ENCODE measurements at regions not wholly inside any gene's neighbourhood (a gene's known extent, or its start where the extent isn't known, plus 50 kb on each side); places are given as distances from the start of the nearest gene placed in this dataset.

- DNase-seq (no peak), ATAC-seq (ENCODE audit: low read depth) (no peak)
- CTCF ChIA-PET, result no interaction called here
- POLR2A ChIA-PET, result no interaction called here
- H3K36me3 Mint-ChIP-seq (ENCODE audit: low read depth), result no peaks in the 10 kb centered on the region
- intact Hi-C loops (cut with micrococcal nuclease), result no loop called here
- TF ChIP-seq CTCF (IDR thresholded peaks at IDR 0.05), result no peak
- H3K27me3 Mint-ChIP-seq, result no peaks in the 10 kb centered on the region
- H3K27ac Mint-ChIP-seq, result no peak overlapping the region
- no peaks in the 10 kb centered on the region for H3K9me3 Mint-ChIP-seq
- H3K4me3 Mint-ChIP-seq, result no peak overlapping the region
- H3K4me1 Mint-ChIP-seq, result no peaks in the 10 kb centered on the region
Measured at GRCh38 chr11:28535677-28536076, 427.5 kb downstream of the METTL15 start.

DNA sequence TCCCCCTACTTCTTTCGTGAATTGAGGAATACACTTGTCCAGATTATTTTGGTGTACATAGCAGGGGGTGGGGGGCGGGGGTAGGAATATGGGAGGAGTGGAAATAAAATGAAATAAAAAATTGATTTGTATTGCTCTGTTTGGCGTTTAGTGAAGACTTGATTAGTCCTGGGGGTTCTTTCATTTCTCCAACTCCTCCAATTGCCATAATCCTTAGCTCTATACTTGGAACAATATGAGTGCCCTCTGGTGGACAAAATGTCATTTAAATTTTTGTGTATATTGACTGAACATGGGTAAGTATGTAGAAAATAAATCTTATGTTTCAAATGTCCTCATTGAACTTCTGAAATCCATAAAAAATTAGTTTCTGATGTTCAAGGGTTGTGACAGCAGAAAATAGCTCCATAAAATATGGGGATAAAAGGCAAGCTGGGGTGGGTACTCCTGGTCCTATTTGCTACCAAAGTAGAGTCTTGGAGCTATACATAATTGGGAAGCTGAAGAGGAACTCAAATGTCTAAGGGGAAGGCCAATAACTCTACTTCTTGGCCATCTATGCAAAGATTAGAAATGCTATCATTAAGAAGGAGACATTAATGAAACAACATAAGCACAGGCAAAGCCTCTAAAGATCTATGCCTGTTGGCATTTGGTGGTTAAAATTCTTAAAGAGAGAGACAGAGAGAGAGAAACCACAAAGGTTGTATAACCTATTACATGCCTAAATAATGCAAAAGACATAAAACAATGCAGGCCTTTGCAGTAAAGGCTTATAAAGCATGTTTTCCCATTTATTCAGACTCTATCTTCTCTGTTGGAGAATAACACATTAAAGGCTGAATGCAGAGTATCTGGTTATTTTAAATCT is 421.6 kb downstream of the METTL15 start:
- no peaks in the 10 kb centered on the region for H3K27me3 Mint-ChIP-seq
- no peaks in the 10 kb centered on the region for H3K36me3 Mint-ChIP-seq (ENCODE audit: low read depth)
- ChIA-PET CTCF (interaction anchor here (0.6 to 4.8 kb wide), 8 partner anchors 9 to 835 kb away, joined by 3 to 50 read pairs (median 4); partner anchors contain the start of gene BDNF), POLR2A (no interaction called here)
- H3K4me3 Mint-ChIP-seq, result no peak overlapping the region
- intact Hi-C loops (cut with micrococcal nuclease), result no loop called here
- peaks cover 3% of the 10 kb centered on the region for H3K9me3 Mint-ChIP-seq
- H3K4me1 Mint-ChIP-seq, result no peaks in the 10 kb centered on the region
- H3K27ac Mint-ChIP-seq, result no peak overlapping the region
- no peak for DNase-seq
- no peak for ATAC-seq (ENCODE audit: low read depth)
- TF ChIP-seq CTCF (IDR thresholded peaks at IDR 0.05), result no peak

- peaks cover 7% of the 10 kb centered on the region for H3K9me3 Mint-ChIP-seq
- TF ChIP-seq CTCF (IDR thresholded peaks at IDR 0.05), result no peak
- no peaks in the 10 kb centered on the region for H3K36me3 Mint-ChIP-seq (ENCODE audit: low read depth)
- H3K4me1 Mint-ChIP-seq, result no peaks in the 10 kb centered on the region
- H3K27ac Mint-ChIP-seq, result no peak overlapping the region
- H3K27me3 Mint-ChIP-seq, result no peaks in the 10 kb centered on the region
- DNase-seq, result no peak
- ATAC-seq (ENCODE audit: low read depth), result no peak
- ChIA-PET POLR2A (no interaction called here), CTCF (interaction anchor here (0.9 to 4.8 kb wide), 6 partner anchors 13 to 829 kb away, joined by 3 to 50 read pairs (median 4); partner anchors contain the start of gene BDNF)
- intact Hi-C loops (cut with micrococcal nuclease), result no loop called here
- no peak overlapping the region for H3K4me3 Mint-ChIP-seq
Measured at GRCh38 chr11:28529046-28529445, 420.9 kb downstream of the METTL15 start.

- H3K27ac Mint-ChIP-seq, result no peak overlapping the region
- no peak for TF ChIP-seq CTCF (IDR thresholded peaks at IDR 0.05)
- CTCF ChIA-PET, result interaction anchor here (2.4 to 4.8 kb wide), 2 partner anchors 12 to 828 kb away, joined by 6 to 50 read pairs; partner anchors contain the start of gene BDNF
- ATAC-seq (ENCODE audit: low read depth) (no peak), DNase-seq (no peak)
- intact Hi-C loops (cut with micrococcal nuclease), result no loop called here
- no peak overlapping the region for H3K4me3 Mint-ChIP-seq
- no peaks in the 10 kb centered on the region for H3K4me1 Mint-ChIP-seq
- no peaks in the 10 kb centered on the region for H3K27me3 Mint-ChIP-seq
- no peaks in the 10 kb centered on the region for H3K36me3 Mint-ChIP-seq (ENCODE audit: low read depth)
- H3K9me3 Mint-ChIP-seq, result peaks cover 7% of the 10 kb centered on the region
- POLR2A ChIA-PET, result no interaction called here
Measured at GRCh38 chr11:28528217-28528616, 420.0 kb downstream of the METTL15 start.

GRCh38 chr11:28526406-28526751 is 418.2 kb downstream of the METTL15 start:
- DNase-seq, result no peak
- intact Hi-C loops (cut with micrococcal nuclease), result no loop called here
- ChIA-PET CTCF (interaction anchor here (1.0 kb wide), 1 partner anchor 827 kb away, joined by 3 read pairs; the partner anchor contains the start of gene BDNF), POLR2A (no interaction called here)
- Mint-ChIP-seq H3K27ac (no peak overlapping the region), H3K9me3 (peaks cover 7% of the 10 kb centered on the region), H3K4me3 (no peak overlapping the region), H3K4me1 (no peaks in the 10 kb centered on the region), H3K36me3 (ENCODE audit: low read depth) (no peaks in the 10 kb centered on the region), H3K27me3 (no peaks in the 10 kb centered on the region)
- no peak for ATAC-seq (ENCODE audit: low read depth)
- TF ChIP-seq CTCF (IDR thresholded peaks at IDR 0.05), result no peak
